ENCODE measurements at regions not wholly inside any gene's neighbourhood (a gene's known extent, or its start where the extent isn't known, plus 50 kb on each side); places are given as distances from the start of the nearest gene placed in this dataset. TPM values are rescaled to one million over a fixed set of nuclear protein-coding genes. Genes with fewer than 3 reads are reported as not detected.

- no peak overlapping the region for H2AFZ ChIP-seq (ENCODE audit: insufficient read depth, low read depth, low read length, poor library complexity, severe bottlenecking)
- ChIA-PET POLR2A (no interaction called here), CTCF (no interaction called here)
- no peaks in the 10 kb centered on the region for H3K79me2 ChIP-seq (ENCODE audit: control insufficient read depth, insufficient read depth, low read length)
- H3K27me3 ChIP-seq (replicated peaks in 1 of 4; ENCODE audit: control extremely low read depth in 1 of 4, control insufficient read depth in 3 of 4, insufficient read depth in 4 of 4, low read length in 3 of 4), result no peaks in the 10 kb centered on the region
- DNase-seq (no peak), ATAC-seq (ENCODE audit: low read depth) (no peak)
- no peak overlapping the region for H3K9ac ChIP-seq (ENCODE audit: low read length)
- intact Hi-C loops (cut with micrococcal nuclease), result no loop called here
- no peak overlapping the region for H3K27ac Mint-ChIP-seq
- no peaks in the 10 kb centered on the region for H3K9me3 Mint-ChIP-seq (ENCODE audit: insufficient read depth)
- H4K20me1 ChIP-seq (ENCODE audit: control insufficient read depth, insufficient read depth, low read length, poor library complexity, severe bottlenecking), result no peaks in the 10 kb centered on the region
- WGBS (ENCODE audit: insufficient coverage), result no CpG with 5 or more reads among the region's 2 CpGs
- no peaks in the 10 kb centered on the region for H3K27me3 Mint-ChIP-seq
- H3K4me1 ChIP-seq (ENCODE audit: control insufficient read depth in 2 of 2, insufficient read depth in 2 of 2, low read length in 2 of 2), result no peaks in the 10 kb centered on the region
- TF ChIP-seq CTCF (IDR thresholded peaks at IDR 0.05) (no peak), EZH2 (IDR thresholded peaks at IDR 0.05; ENCODE audit: borderline replicate concordance, insufficient read depth, low read depth, low read length, poor library complexity, severe bottlenecking) (no peak)
- H3K4me3 Mint-ChIP-seq, result no peak overlapping the region
- no peaks in the 10 kb centered on the region for H3K9me3 ChIP-seq (ENCODE audit: control extremely low read depth in 1 of 3, control insufficient read depth in 2 of 3, insufficient read depth in 1 of 3, low read length in 2 of 3)
- no peaks in the 10 kb centered on the region for H3K36me3 ChIP-seq (replicated peaks in 1 of 2; ENCODE audit: control extremely low read depth in 1 of 2, control insufficient read depth in 1 of 2, extremely low read depth in 1 of 2, insufficient read depth in 2 of 2, low read length in 1 of 2)
- H3K4me3 ChIP-seq (ENCODE audit: control extremely low read depth in 1 of 5, extremely low read depth in 1 of 5, insufficient read depth in 1 of 5, low read depth in 2 of 5, low read length in 4 of 5), result no peak overlapping the region
- no peak overlapping the region for H3K4me2 ChIP-seq (replicated peaks; ENCODE audit: low read depth, low read length, poor library complexity, severe bottlenecking)
- no peaks in the 10 kb centered on the region for H3K4me1 Mint-ChIP-seq
- H3K27ac ChIP-seq (ENCODE audit: low read length in 2 of 2), result no peak overlapping the region
Observed at GRCh38 chr12:24008166-24008565, 58.7 kb upstream of the SOX5 start.

Small RNA genes lying in the stretch of these regions (small RNA-seq; reads per million reads assigned to genes)
- not detected for gene MIR920 (ENCODE audit: insufficient read length, low read depth, low replicate concordance)
- gene RN7SL38P (ENCODE audit: insufficient read length, low read depth, low replicate concordance), result not detected
